Renal cortical epithelial cell (primary cell): ENCODE measurements at regions not wholly inside any gene's neighbourhood (a gene's known extent, or its start where the extent isn't known, plus 50 kb on each side); places are given as distances from the start of the nearest gene placed in this dataset.
A peak's percentile ranks its signal among the peaks of the same experiment; 100 is the strongest.
"Not testable (repeated sequence)": the region's sequence is repeated elsewhere in the genome, so short reads cannot be mapped to it uniquely, and the experiment has no call there.

Experiments used
- DNase-seq: peaks from one replicate; pipeline ENCODE4 v3.0.0-alpha.2; 2011; ENCODE audit warnings: low read depth

GRCh38 chr5:35561396-35561795, 56.3 kb upstream of the SPEF2 start:
- DNase-seq: no peak

- DNase-seq: no peak
Observed at GRCh38 chr5:35557748-35558147, 59.9 kb upstream of the SPEF2 start.

- no peak for DNase-seq
Observed at GRCh38 chr5:35557199-35557598, 60.5 kb upstream of the SPEF2 start.

GRCh38 chr5:35554016-35554415, 63.6 kb upstream of the SPEF2 start:
- no peak for DNase-seq

GRCh38 chr5:35545190-35545589, 72.5 kb upstream of the SPEF2 start:
- no peak for DNase-seq

GRCh38 chr5:35543408-35543807, 74.3 kb upstream of the SPEF2 start:
- DNase-seq: no peak

- no peak for DNase-seq
Observed at GRCh38 chr5:35540002-35540401, 77.7 kb upstream of the SPEF2 start.

GRCh38 chr5:35538198-35538931, 79.3 kb upstream of the SPEF2 start:
- DNase-seq: no peak

GRCh38 chr5:35533156-35533555, 84.5 kb upstream of the SPEF2 start:
- DNase-seq: no peak

GRCh38 chr5:35531553-35531952, 86.1 kb upstream of the SPEF2 start:
- not testable (repeated sequence) for DNase-seq

- no peak for DNase-seq
Observed at GRCh38 chr5:35518104-35518503, 99.6 kb upstream of the SPEF2 start.

GRCh38 chr5:35516271-35516670, 101.4 kb upstream of the SPEF2 start:
- DNase-seq: no peak

- no peak for DNase-seq
Observed at GRCh38 chr5:35513612-35514011, 104.1 kb upstream of the SPEF2 start.

- no peak for DNase-seq
Observed at GRCh38 chr5:35502206-35502605, 115.5 kb upstream of the SPEF2 start.

- no peak for DNase-seq
Observed at GRCh38 chr5:35488791-35489190, 128.9 kb upstream of the SPEF2 start.

GRCh38 chr5:35488055-35488454, 129.6 kb upstream of the SPEF2 start:
- no peak for DNase-seq

GRCh38 chr5:35487233-35488025, 130.2 kb upstream of the SPEF2 start:
- no peak for DNase-seq

GRCh38 chr5:35485487-35485886, 132.2 kb upstream of the SPEF2 start:
- DNase-seq: no peak

GRCh38 chr5:35484241-35484640, 133.4 kb upstream of the SPEF2 start:
- no peak for DNase-seq

GRCh38 chr5:35483780-35484179, 133.9 kb upstream of the SPEF2 start:
- peak; percentile 65 for DNase-seq

GRCh38 chr5:35483191-35483590, 134.5 kb upstream of the SPEF2 start:
- peak; percentile 4 for DNase-seq

GRCh38 chr5:35482167-35482755, 135.4 kb upstream of the SPEF2 start:
- no peak for DNase-seq
